Activated naive CD4-positive, alpha-beta T cell treated with anti-CD3 and anti-CD28 coated beads for 36 hours (primary cell): ENCODE measurements at regions not wholly inside any gene's neighbourhood (a gene's known extent, or its start where the extent isn't known, plus 50 kb on each side); places are given as distances from the start of the nearest gene placed in this dataset.

Experiments used
- CTCF ChIA-PET: fragments of 350-600 bp; sonication (Branson Sonifier 250); formaldehyde crosslinking; loops from one replicate; lab custom pipeline; 2021; ENCODE audit warnings: antibody characterized with exemption; lab: Charles Lee
- DNase-seq: peaks from one replicate; pipeline ENCODE4 v3.0.0-alpha.2; 2020
- H3K27ac Mint-ChIP-seq: one replicate; pipeline ENCODE4 v1.8.0; 2021; ENCODE audit warnings: mild to moderate bottlenecking, mixed read lengths
- H3K27me3 Mint-ChIP-seq: one replicate; pipeline ENCODE4 v1.8.0; 2021; ENCODE audit warnings: low read depth, mixed read lengths
- H3K36me3 Mint-ChIP-seq: one replicate; pipeline ENCODE4 v1.8.0; 2021; ENCODE audit warnings: low read depth, mixed read lengths
- H3K4me1 Mint-ChIP-seq: one replicate; pipeline ENCODE4 v1.8.0; 2021; ENCODE audit warnings: low read depth, mixed read lengths
- H3K4me3 Mint-ChIP-seq: one replicate; pipeline ENCODE4 v1.8.0; 2021; ENCODE audit warnings: mild to moderate bottlenecking, moderate library complexity, mixed read lengths
- H3K9me3 Mint-ChIP-seq: one replicate; pipeline ENCODE4 v1.8.0; 2021; ENCODE audit warnings: mixed read lengths
- intact Hi-C: fragments of 100-400 bp; cut with micrococcal nuclease; formaldehyde crosslinking; loops from one replicate; pipeline ENCODE4 v1.15.1; 2023

DNA sequence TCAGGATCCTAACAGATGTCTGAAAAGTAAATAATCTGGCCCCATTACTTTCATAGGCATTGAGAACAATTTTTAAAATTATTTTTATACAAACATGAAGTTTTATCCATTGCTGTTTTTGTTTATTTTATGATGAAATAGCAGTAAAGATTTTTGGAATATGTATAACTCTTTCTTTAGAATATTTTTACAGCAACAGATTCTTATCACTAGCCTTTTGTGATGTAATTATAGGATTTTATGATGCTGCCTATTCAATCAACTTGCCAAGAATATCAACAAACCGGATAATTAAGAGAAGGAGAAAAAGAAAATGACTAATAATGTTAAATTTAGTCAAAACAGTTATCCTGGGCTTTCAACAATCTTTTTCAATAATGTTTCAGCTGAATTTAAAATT lies 386.3 kb downstream of the ZIC1 start:
- Mint-ChIP-seq H3K27ac (no peak overlapping the region), H3K27me3 (no peaks in the 10 kb centered on the region), H3K4me3 (no peak overlapping the region), H3K9me3 (peaks cover 2% of the 10 kb centered on the region), H3K36me3 (no peaks in the 10 kb centered on the region), H3K4me1 (no peaks in the 10 kb centered on the region)
- DNase-seq = no peak
- intact Hi-C loops = no loop called here
- CTCF ChIA-PET = no interaction called here

- H3K36me3 Mint-ChIP-seq = no peaks in the 10 kb centered on the region
- no peak for DNase-seq
- H3K27ac Mint-ChIP-seq = no peak overlapping the region
- intact Hi-C loops = no loop called here
- CTCF ChIA-PET = no interaction called here
- no peaks in the 10 kb centered on the region for H3K27me3 Mint-ChIP-seq
- no peaks in the 10 kb centered on the region for H3K4me1 Mint-ChIP-seq
- no peak overlapping the region for H3K4me3 Mint-ChIP-seq
- H3K9me3 Mint-ChIP-seq = peaks cover 4% of the 10 kb centered on the region
Measured at GRCh38 chr3:147797095-147797494, 387.9 kb downstream of the ZIC1 start.

GRCh38 chr3:147799601-147800000 lies 390.4 kb downstream of the ZIC1 start:
- Mint-ChIP-seq H3K9me3 (peaks cover 2% of the 10 kb centered on the region), H3K27me3 (no peaks in the 10 kb centered on the region)
- CTCF ChIA-PET = no interaction called here

DNA sequence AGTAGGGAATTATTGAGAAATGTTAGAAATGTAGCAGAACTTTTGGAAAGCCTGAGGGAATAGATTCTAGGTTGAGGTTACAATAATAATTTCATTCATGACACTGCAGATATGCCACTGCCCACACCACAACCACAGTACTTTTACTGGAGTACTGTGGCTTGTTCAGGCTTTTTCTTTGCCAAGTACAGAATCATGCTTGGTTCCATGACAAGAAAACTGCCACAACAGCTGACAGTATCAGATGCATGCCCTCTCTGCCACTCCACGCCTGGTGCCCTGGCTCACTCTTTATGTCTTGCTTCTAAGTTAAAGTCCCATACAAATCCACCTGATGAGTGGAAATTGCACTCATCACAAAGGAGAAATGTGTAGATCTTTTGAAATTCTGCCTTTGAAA lies 398.6 kb downstream of the ZIC1 start:
- intact Hi-C loops = no loop called here
- H3K36me3 Mint-ChIP-seq = no peaks in the 10 kb centered on the region
- H3K27me3 Mint-ChIP-seq = no peaks in the 10 kb centered on the region
- no peak for DNase-seq
- H3K4me1 Mint-ChIP-seq = no peaks in the 10 kb centered on the region
- H3K4me3 Mint-ChIP-seq = no peak overlapping the region
- H3K9me3 Mint-ChIP-seq = peaks cover 8% of the 10 kb centered on the region
- no peak overlapping the region for H3K27ac Mint-ChIP-seq
- CTCF ChIA-PET = no interaction called here

More at GRCh38 chr3:147799601-147800000, 390.4 kb downstream of the ZIC1 start:
- intact Hi-C loops = no loop called here
- Mint-ChIP-seq H3K27ac (no peak overlapping the region), H3K4me3 (no peak overlapping the region), H3K36me3 (no peaks in the 10 kb centered on the region), H3K4me1 (no peaks in the 10 kb centered on the region)
- DNase-seq = no peak

GRCh38 chr3:147809206-147809605 lies 400.0 kb downstream of the ZIC1 start:
- DNase-seq = no peak
- intact Hi-C loops = no loop called here
- H3K4me3 Mint-ChIP-seq = no peak overlapping the region
- no peaks in the 10 kb centered on the region for H3K4me1 Mint-ChIP-seq
- no peaks in the 10 kb centered on the region for H3K27me3 Mint-ChIP-seq
- peaks cover 8% of the 10 kb centered on the region for H3K9me3 Mint-ChIP-seq
- H3K27ac Mint-ChIP-seq = no peak overlapping the region
- CTCF ChIA-PET = no interaction called here
- no peaks in the 10 kb centered on the region for H3K36me3 Mint-ChIP-seq

DNA sequence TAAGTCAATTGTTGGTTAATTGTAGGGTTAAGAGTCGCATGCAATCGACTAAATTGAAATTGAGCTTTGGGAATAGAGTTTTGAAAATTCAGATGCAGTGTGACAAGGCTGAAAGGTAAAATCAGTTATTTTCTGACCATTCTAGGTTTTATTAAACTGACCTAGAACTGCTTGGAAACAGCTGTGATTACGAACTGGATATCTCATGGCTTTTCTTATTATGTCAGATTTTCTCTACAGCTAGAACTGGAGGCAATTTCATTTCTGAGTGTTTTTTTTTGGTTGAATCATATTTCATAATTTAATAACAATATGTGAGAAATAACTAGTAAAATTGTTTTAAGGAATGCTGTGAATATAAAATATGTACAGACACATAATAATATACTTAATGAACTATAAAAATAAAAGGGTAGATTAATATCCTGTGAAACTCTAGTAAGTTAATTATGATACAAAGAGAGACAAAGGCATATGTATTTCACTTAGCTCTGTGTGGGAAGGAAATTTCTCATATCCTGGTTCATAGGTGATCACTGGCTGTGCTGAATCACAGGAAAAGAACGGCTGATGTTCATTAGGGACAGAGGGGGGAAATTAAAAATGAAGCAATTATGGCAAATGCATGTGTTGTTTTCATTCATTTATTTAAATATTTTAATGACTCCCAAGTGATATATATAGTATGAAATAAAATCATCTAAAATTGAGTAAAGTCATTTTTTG lies 403.2 kb downstream of the ZIC1 start:
- Mint-ChIP-seq H3K9me3 (peaks cover 6% of the 10 kb centered on the region), H3K27ac (no peak overlapping the region), H3K27me3 (no peaks in the 10 kb centered on the region), H3K4me1 (no peaks in the 10 kb centered on the region), H3K36me3 (no peaks in the 10 kb centered on the region), H3K4me3 (no peak overlapping the region)
- intact Hi-C loops = no loop called here
- CTCF ChIA-PET = no interaction called here
- no peak for DNase-seq

- peaks cover 6% of the 10 kb centered on the region for H3K9me3 Mint-ChIP-seq
- DNase-seq = no peak
- no peaks in the 10 kb centered on the region for H3K36me3 Mint-ChIP-seq
- no peak overlapping the region for H3K27ac Mint-ChIP-seq
- CTCF ChIA-PET = no interaction called here
- intact Hi-C loops = no loop called here
- no peaks in the 10 kb centered on the region for H3K27me3 Mint-ChIP-seq
- no peaks in the 10 kb centered on the region for H3K4me1 Mint-ChIP-seq
- no peak overlapping the region for H3K4me3 Mint-ChIP-seq
Measured at GRCh38 chr3:147813256-147813655, 404.1 kb downstream of the ZIC1 start.

GRCh38 chr3:147816752-147817151 lies 407.6 kb downstream of the ZIC1 start:
- intact Hi-C loops = no loop called here
- H3K27me3 Mint-ChIP-seq = no peaks in the 10 kb centered on the region
- H3K36me3 Mint-ChIP-seq = no peaks in the 10 kb centered on the region
- H3K27ac Mint-ChIP-seq = no peak overlapping the region
- H3K9me3 Mint-ChIP-seq = no peaks in the 10 kb centered on the region
- CTCF ChIA-PET = no interaction called here
- no peak for DNase-seq
- H3K4me3 Mint-ChIP-seq = no peak overlapping the region
- H3K4me1 Mint-ChIP-seq = no peaks in the 10 kb centered on the region

GRCh38 chr3:147832611-147833010 lies 423.4 kb downstream of the ZIC1 start:
- Mint-ChIP-seq H3K36me3 (no peaks in the 10 kb centered on the region), H3K27me3 (no peaks in the 10 kb centered on the region), H3K4me3 (no peak overlapping the region), H3K9me3 (peaks cover 6% of the 10 kb centered on the region), H3K4me1 (no peaks in the 10 kb centered on the region), H3K27ac (no peak overlapping the region)
- CTCF ChIA-PET = no interaction called here
- no peak for DNase-seq
- intact Hi-C loops = no loop called here

- H3K27ac Mint-ChIP-seq = no peak overlapping the region
- H3K4me1 Mint-ChIP-seq = no peaks in the 10 kb centered on the region
- peaks cover 2% of the 10 kb centered on the region for H3K9me3 Mint-ChIP-seq
- H3K27me3 Mint-ChIP-seq = no peaks in the 10 kb centered on the region
- no peak overlapping the region for H3K4me3 Mint-ChIP-seq
- no peak for DNase-seq
- CTCF ChIA-PET = no interaction called here
- intact Hi-C loops = no loop called here
- H3K36me3 Mint-ChIP-seq = no peaks in the 10 kb centered on the region
Measured at GRCh38 chr3:147836330-147836729, 427.2 kb downstream of the ZIC1 start.

DNA sequence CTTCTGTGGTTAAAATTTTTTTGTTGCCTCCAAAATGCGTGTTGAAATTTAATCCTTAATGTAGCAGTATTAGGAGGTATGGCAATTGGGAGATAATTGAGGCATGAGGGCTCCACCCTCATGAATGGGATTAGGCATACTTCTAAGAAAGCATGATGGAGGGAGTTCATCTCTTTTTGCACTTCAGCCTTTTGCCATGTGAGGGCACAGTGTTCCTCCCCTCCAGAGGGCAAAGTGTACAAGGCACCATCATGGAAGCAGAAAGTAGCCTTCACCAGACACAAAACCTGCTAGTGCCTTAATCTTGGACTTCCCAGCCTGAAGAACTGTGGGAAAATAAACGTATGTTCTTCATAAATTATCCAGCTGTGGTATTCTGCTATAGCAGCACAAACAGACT lies 429.5 kb downstream of the ZIC1 start:
- Mint-ChIP-seq H3K36me3 (no peaks in the 10 kb centered on the region), H3K4me1 (no peaks in the 10 kb centered on the region), H3K27ac (no peak overlapping the region), H3K4me3 (no peak overlapping the region), H3K27me3 (no peaks in the 10 kb centered on the region), H3K9me3 (peaks cover 2% of the 10 kb centered on the region)
- intact Hi-C loops = no loop called here
- DNase-seq = no peak
- CTCF ChIA-PET = interaction anchor here (0.6 kb wide), 1 partner anchor 1673 kb away, joined by 3 read pairs; no protein-coding TSS in a partner anchor

DNA sequence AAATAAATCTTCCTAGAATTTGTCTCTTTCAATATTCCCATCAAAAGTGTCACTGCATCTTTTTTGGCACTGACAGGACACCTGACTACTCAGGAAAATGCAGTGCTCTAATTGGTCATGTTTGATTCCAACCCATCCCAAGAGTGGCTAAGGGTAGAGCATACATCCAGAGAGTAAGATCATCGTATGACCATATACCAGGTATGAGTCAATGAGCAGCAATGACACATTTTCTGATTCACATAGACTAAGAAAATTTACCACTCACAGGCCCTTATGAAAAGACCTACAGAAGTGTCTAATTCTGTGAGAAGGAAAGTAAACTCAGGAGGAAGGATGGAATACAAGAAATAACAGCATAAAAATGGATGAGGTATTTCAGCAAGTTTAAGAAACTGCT lies 434.2 kb downstream of the ZIC1 start:
- DNase-seq = no peak
- intact Hi-C loops = no loop called here
- no peaks in the 10 kb centered on the region for H3K36me3 Mint-ChIP-seq
- H3K9me3 Mint-ChIP-seq = no peaks in the 10 kb centered on the region
- no peak overlapping the region for H3K27ac Mint-ChIP-seq
- CTCF ChIA-PET = no interaction called here
- no peaks in the 10 kb centered on the region for H3K27me3 Mint-ChIP-seq
- H3K4me1 Mint-ChIP-seq = no peaks in the 10 kb centered on the region
- H3K4me3 Mint-ChIP-seq = no peak overlapping the region

- CTCF ChIA-PET = no interaction called here
- Mint-ChIP-seq H3K36me3 (no peaks in the 10 kb centered on the region), H3K27me3 (no peaks in the 10 kb centered on the region), H3K9me3 (peaks cover 1% of the 10 kb centered on the region), H3K4me1 (no peaks in the 10 kb centered on the region), H3K4me3 (no peak overlapping the region), H3K27ac (no peak overlapping the region)
- DNase-seq = no peak
- intact Hi-C loops = no loop called here
Measured at GRCh38 chr3:147846293-147846692, 437.1 kb downstream of the ZIC1 start.
